ENCODE measurements at regions not wholly inside any gene's neighbourhood (a gene's known extent, or its start where the extent isn't known, plus 50 kb on each side); places are given as distances from the start of the nearest gene placed in this dataset.
A peak's percentile ranks its signal among the peaks of the same experiment; 100 is the strongest.

- Histone ChIP-seq H3K4me1 (ENCODE audit: control insufficient read depth, insufficient read depth, low read length) (peaks cover 40% of the 10 kb centered on the region), H3K4me3 (ENCODE audit: low read length) (no peak overlapping the region), H3K36me3 (ENCODE audit: control insufficient read depth, insufficient read depth, low read length, severe bottlenecking) (no peaks in the 10 kb centered on the region), H3K27me3 (replicated peaks; ENCODE audit: control insufficient read depth, insufficient read depth, low read length) (no peaks in the 10 kb centered on the region), H3K9ac (ENCODE audit: low read length) (peak overlapping the region; percentile 63), H3K9me3 (ENCODE audit: control insufficient read depth, low read length) (peaks cover 6% of the 10 kb centered on the region)
- no peak for DNase-seq (ENCODE audit: low read depth)
Observed at GRCh38 chr12:116427200-116427930, 131.8 kb upstream of the MAP1LC3B2 start.

- H3K4me3 ChIP-seq (ENCODE audit: low read length), result no peak overlapping the region
Observed at GRCh38 chr12:116429826-116430360, 129.3 kb upstream of the MAP1LC3B2 start.

GRCh38 chr12:116430911-116431565 lies 128.1 kb upstream of the MAP1LC3B2 start:
- H3K4me1 ChIP-seq (ENCODE audit: control insufficient read depth, insufficient read depth, low read length), result peaks cover 45% of the 10 kb centered on the region
- H3K27me3 ChIP-seq (replicated peaks; ENCODE audit: control insufficient read depth, insufficient read depth, low read length), result no peaks in the 10 kb centered on the region
- H3K36me3 ChIP-seq (ENCODE audit: control insufficient read depth, insufficient read depth, low read length, severe bottlenecking), result no peaks in the 10 kb centered on the region
- no peak overlapping the region for H3K4me3 ChIP-seq (ENCODE audit: low read length)
- DNase-seq (ENCODE audit: low read depth), result no peak
- peaks cover 15% of the 10 kb centered on the region for H3K9me3 ChIP-seq (ENCODE audit: control insufficient read depth, low read length)
- no peak overlapping the region for H3K9ac ChIP-seq (ENCODE audit: low read length)

More at GRCh38 chr12:116429826-116430360, 129.3 kb upstream of the MAP1LC3B2 start:
- DNase-seq (ENCODE audit: low read depth), result no peak
- Histone ChIP-seq H3K36me3 (ENCODE audit: control insufficient read depth, insufficient read depth, low read length, severe bottlenecking) (no peaks in the 10 kb centered on the region), H3K27me3 (replicated peaks; ENCODE audit: control insufficient read depth, insufficient read depth, low read length) (no peaks in the 10 kb centered on the region), H3K4me1 (ENCODE audit: control insufficient read depth, insufficient read depth, low read length) (peaks cover 47% of the 10 kb centered on the region), H3K9ac (ENCODE audit: low read length) (no peak overlapping the region), H3K9me3 (ENCODE audit: control insufficient read depth, low read length) (peaks cover 15% of the 10 kb centered on the region)

- no peaks in the 10 kb centered on the region for H3K27me3 ChIP-seq (replicated peaks; ENCODE audit: control insufficient read depth, insufficient read depth, low read length)
- DNase-seq (ENCODE audit: low read depth), result no peak
- peaks cover 15% of the 10 kb centered on the region for H3K9me3 ChIP-seq (ENCODE audit: control insufficient read depth, low read length)
- no peak overlapping the region for H3K9ac ChIP-seq (ENCODE audit: low read length)
- H3K4me3 ChIP-seq (ENCODE audit: low read length), result no peak overlapping the region
- no peaks in the 10 kb centered on the region for H3K36me3 ChIP-seq (ENCODE audit: control insufficient read depth, insufficient read depth, low read length, severe bottlenecking)
- H3K4me1 ChIP-seq (ENCODE audit: control insufficient read depth, insufficient read depth, low read length), result peaks cover 41% of the 10 kb centered on the region
Observed at GRCh38 chr12:116431677-116432300, 127.4 kb upstream of the MAP1LC3B2 start.

DNA sequence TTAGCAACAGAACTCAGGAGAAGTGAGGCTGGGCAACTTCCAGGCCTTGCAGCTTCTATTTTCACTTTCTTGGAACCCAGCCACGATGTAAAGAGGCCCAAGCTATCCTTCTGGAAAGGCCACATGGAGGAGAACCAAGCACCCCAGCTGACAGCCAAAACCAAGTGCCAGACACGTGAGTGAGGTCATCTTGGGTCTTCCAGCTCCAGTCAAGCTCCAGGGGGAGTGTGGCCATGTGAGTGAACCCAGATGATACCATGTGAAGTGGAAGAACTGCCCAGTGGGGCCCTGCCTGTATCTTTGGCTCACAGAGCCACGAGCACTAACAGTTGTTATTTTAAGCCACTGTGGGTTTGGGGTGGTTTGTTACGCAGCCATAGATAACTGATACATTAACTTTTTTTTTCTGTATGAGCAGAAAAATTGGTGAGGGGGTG lies 126.8 kb upstream of the MAP1LC3B2 start:
- no peak overlapping the region for H3K4me3 ChIP-seq (ENCODE audit: low read length)
- H3K9ac ChIP-seq (ENCODE audit: low read length), result no peak overlapping the region
- no peaks in the 10 kb centered on the region for H3K27me3 ChIP-seq (replicated peaks; ENCODE audit: control insufficient read depth, insufficient read depth, low read length)
- DNase-seq (ENCODE audit: low read depth), result peak; percentile 63
- H3K4me1 ChIP-seq (ENCODE audit: control insufficient read depth, insufficient read depth, low read length), result peaks cover 36% of the 10 kb centered on the region
- peaks cover 15% of the 10 kb centered on the region for H3K9me3 ChIP-seq (ENCODE audit: control insufficient read depth, low read length)
- H3K36me3 ChIP-seq (ENCODE audit: control insufficient read depth, insufficient read depth, low read length, severe bottlenecking), result no peaks in the 10 kb centered on the region

DNA sequence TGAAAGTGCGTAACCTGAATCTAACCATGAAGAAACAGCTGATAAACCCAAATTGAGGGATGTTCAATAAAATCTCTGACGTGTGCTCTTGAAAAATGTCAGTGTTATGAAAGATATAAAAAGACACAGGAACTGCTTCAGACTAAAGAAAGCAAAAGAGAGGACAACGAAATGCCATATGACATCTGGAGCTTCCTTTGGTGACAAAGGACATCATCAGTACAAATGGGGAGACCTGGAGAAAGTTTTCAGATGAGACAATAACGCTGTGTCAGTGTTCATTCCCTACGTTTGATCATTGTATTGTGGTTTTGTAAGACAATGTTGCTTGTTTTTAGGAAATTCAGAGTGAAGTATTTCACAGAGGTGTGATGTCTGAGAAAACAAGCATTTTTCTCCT lies 125.9 kb upstream of the MAP1LC3B2 start:
- Histone ChIP-seq H3K9me3 (ENCODE audit: control insufficient read depth, low read length) (peaks cover 15% of the 10 kb centered on the region), H3K4me1 (ENCODE audit: control insufficient read depth, insufficient read depth, low read length) (peaks cover 34% of the 10 kb centered on the region), H3K4me3 (ENCODE audit: low read length) (no peak overlapping the region), H3K9ac (ENCODE audit: low read length) (no peak overlapping the region), H3K27me3 (replicated peaks; ENCODE audit: control insufficient read depth, insufficient read depth, low read length) (no peaks in the 10 kb centered on the region), H3K36me3 (ENCODE audit: control insufficient read depth, insufficient read depth, low read length, severe bottlenecking) (no peaks in the 10 kb centered on the region)
- DNase-seq (ENCODE audit: low read depth), result no peak

GRCh38 chr12:116434155-116435011 lies 124.8 kb upstream of the MAP1LC3B2 start:
- peaks cover 15% of the 10 kb centered on the region for H3K9me3 ChIP-seq (ENCODE audit: control insufficient read depth, low read length)
- peaks cover 34% of the 10 kb centered on the region for H3K4me1 ChIP-seq (ENCODE audit: control insufficient read depth, insufficient read depth, low read length)
- DNase-seq (ENCODE audit: low read depth), result peak; percentile 99
- H3K9ac ChIP-seq (ENCODE audit: low read length), result peak overlapping the region; percentile 77
- peak overlapping the region; percentile 71 for H3K4me3 ChIP-seq (ENCODE audit: low read length)
- H3K27me3 ChIP-seq (replicated peaks; ENCODE audit: control insufficient read depth, insufficient read depth, low read length), result no peaks in the 10 kb centered on the region
- no peaks in the 10 kb centered on the region for H3K36me3 ChIP-seq (ENCODE audit: control insufficient read depth, insufficient read depth, low read length, severe bottlenecking)

- Histone ChIP-seq H3K4me3 (ENCODE audit: low read length) (no peak overlapping the region), H3K36me3 (ENCODE audit: control insufficient read depth, insufficient read depth, low read length, severe bottlenecking) (no peaks in the 10 kb centered on the region), H3K27me3 (replicated peaks; ENCODE audit: control insufficient read depth, insufficient read depth, low read length) (no peaks in the 10 kb centered on the region), H3K4me1 (ENCODE audit: control insufficient read depth, insufficient read depth, low read length) (peaks cover 34% of the 10 kb centered on the region), H3K9me3 (ENCODE audit: control insufficient read depth, low read length) (peaks cover 15% of the 10 kb centered on the region), H3K9ac (ENCODE audit: low read length) (no peak overlapping the region)
- DNase-seq (ENCODE audit: low read depth), result no peak
Observed at GRCh38 chr12:116435984-116436383, 123.2 kb upstream of the MAP1LC3B2 start.

DNA sequence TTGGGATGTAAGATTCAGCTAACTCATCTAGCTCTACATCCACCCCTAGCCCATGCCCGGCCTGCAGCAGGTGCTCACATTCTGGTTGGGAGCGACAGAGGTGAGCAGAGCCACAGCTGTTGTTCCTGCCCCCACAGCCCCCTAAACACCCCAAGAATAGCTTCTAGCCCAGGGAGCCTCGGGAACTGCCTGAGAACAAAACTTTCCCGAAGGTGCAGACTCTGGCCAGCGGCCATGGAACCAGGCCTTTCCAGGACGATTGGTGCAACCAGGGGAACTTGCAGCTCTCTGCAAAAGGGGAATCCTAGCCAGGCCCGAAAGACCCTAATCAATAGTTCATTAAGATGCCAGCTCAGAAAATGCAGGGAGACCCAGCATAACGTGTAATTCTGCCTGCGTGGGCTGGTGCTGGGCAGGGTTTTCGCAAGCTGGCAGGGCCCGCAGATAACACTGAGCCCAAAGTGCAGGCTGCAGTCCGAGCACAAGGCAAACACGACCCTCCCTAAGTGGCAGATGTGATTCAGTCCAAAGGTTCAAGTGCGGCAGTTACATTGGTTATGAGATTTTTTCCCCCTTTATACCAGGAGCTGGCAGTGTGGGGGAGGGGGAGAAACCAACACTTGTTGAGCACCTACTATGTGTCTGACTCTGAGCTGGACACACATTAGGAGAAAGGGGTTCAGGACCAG lies 122.5 kb upstream of the MAP1LC3B2 start:
- Histone ChIP-seq H3K4me3 (ENCODE audit: low read length) (no peak overlapping the region), H3K27me3 (replicated peaks; ENCODE audit: control insufficient read depth, insufficient read depth, low read length) (no peaks in the 10 kb centered on the region), H3K4me1 (ENCODE audit: control insufficient read depth, insufficient read depth, low read length) (peaks cover 36% of the 10 kb centered on the region), H3K9ac (ENCODE audit: low read length) (no peak overlapping the region), H3K9me3 (ENCODE audit: control insufficient read depth, low read length) (peaks cover 15% of the 10 kb centered on the region), H3K36me3 (ENCODE audit: control insufficient read depth, insufficient read depth, low read length, severe bottlenecking) (no peaks in the 10 kb centered on the region)
- no peak for DNase-seq (ENCODE audit: low read depth)

DNA sequence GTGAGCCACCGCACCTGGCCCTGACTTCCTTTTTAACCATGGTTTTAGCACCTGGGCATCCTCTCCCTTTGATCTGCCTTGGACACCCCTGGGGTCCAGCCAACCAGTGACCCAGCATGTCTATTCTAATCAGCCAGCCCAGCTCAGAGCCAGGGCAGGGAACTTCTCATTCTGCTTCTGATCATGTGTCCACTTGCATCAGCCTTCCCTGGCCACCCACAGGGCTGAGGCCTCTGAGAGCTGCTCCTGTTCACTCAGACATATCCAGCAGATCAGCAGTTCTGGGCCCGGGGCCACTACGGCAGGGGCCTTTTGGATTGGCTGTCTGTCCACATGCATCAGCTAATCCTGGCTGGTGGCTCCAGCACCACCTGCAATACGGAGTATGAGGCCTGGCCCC lies 117.9 kb upstream of the MAP1LC3B2 start:
- no peak overlapping the region for H3K9ac ChIP-seq (ENCODE audit: low read length)
- peaks cover 7% of the 10 kb centered on the region for H3K4me1 ChIP-seq (ENCODE audit: control insufficient read depth, insufficient read depth, low read length)
- no peak overlapping the region for H3K4me3 ChIP-seq (ENCODE audit: low read length)
- H3K36me3 ChIP-seq (ENCODE audit: control insufficient read depth, insufficient read depth, low read length, severe bottlenecking), result no peaks in the 10 kb centered on the region
- peak; percentile 36 for DNase-seq (ENCODE audit: low read depth)
- no peaks in the 10 kb centered on the region for H3K27me3 ChIP-seq (replicated peaks; ENCODE audit: control insufficient read depth, insufficient read depth, low read length)
- H3K9me3 ChIP-seq (ENCODE audit: control insufficient read depth, low read length), result no peaks in the 10 kb centered on the region
